ENCODE measurements at regions not wholly inside any gene's neighbourhood (a gene's known extent, or its start where the extent isn't known, plus 50 kb on each side); places are given as distances from the start of the nearest gene placed in this dataset.

- TF ChIP-seq REST (IDR thresholded peaks at IDR 0.05; ENCODE audit: low read depth) (no peak), RAD21 (IDR thresholded peaks at IDR 0.05; ENCODE audit: low read depth) (no peak), CEBPB (IDR thresholded peaks at IDR 0.05) (no peak), EP300 (IDR thresholded peaks at IDR 0.05; ENCODE audit: borderline replicate concordance) (no peak), TCF12 (IDR thresholded peaks at IDR 0.05; ENCODE audit: low read depth) (no peak), CREB1 (IDR thresholded peaks at IDR 0.05; ENCODE audit: low read depth) (no peak), TAF1 (IDR thresholded peaks at IDR 0.05; ENCODE audit: low read depth) (no peak), USF1 (IDR thresholded peaks at IDR 0.05) (no peak), TEAD4 (IDR thresholded peaks at IDR 0.05) (no peak), NFIC (IDR thresholded peaks at IDR 0.05) (no peak), EGR1 (IDR thresholded peaks at IDR 0.05) (no peak), ZBTB7A (IDR thresholded peaks at IDR 0.05; ENCODE audit: low read depth) (no peak), YY1 (IDR thresholded peaks at IDR 0.05; ENCODE audit: low read depth) (no peak), FOXM1 (IDR thresholded peaks at IDR 0.05; ENCODE audit: borderline replicate concordance, low read depth) (no peak)
Measured at GRCh38 chr21:24014381-24014780, 1592.9 kb downstream of the MRPL39 start.
